HEK293 (cell line): ENCODE measurements at regions not wholly inside any gene's neighbourhood (a gene's known extent, or its start where the extent isn't known, plus 50 kb on each side); places are given as distances from the start of the nearest gene placed in this dataset.

Experiments
- BCL11A ChIP-seq: fragments of 450-650 bp; formaldehyde crosslinking; IDR thresholded peaks from 2 replicates; pipeline ENCODE4 v1.5.1; 2016; ENCODE audit warnings: low read depth, missing biosample characterization, missing genetic modification characterization
- CTCF ChIP-seq: fragments of 450-650 bp; formaldehyde crosslinking; IDR thresholded peaks from 2 replicates; pipeline ENCODE4 v1.5.1; 2016; ENCODE audit warnings: missing biosample characterization, missing genetic modification characterization
- MZF1 ChIP-seq: fragments of 450-650 bp; formaldehyde crosslinking; IDR thresholded peaks from 2 replicates; pipeline ENCODE4 v1.5.1; 2017; ENCODE audit warnings: missing biosample characterization, missing genetic modification characterization, borderline replicate concordance
- REST ChIP-seq: fragments of 450-650 bp; formaldehyde crosslinking; IDR thresholded peaks from 2 replicates; pipeline ENCODE4 v1.5.1; 2016; ENCODE audit warnings: missing biosample characterization, missing genetic modification characterization
- ZBTB6 ChIP-seq: fragments of 450-650 bp; formaldehyde crosslinking; IDR thresholded peaks from 2 replicates; pipeline ENCODE4 v1.5.1; 2017; ENCODE audit warnings: missing biosample characterization, missing genetic modification characterization
- ZBTB8A ChIP-seq: fragments of 450-650 bp; formaldehyde crosslinking; IDR thresholded peaks from 2 replicates; pipeline ENCODE4 v1.5.1; 2016; ENCODE audit warnings: missing biosample characterization, missing genetic modification characterization
- ZNF18 ChIP-seq: fragments of 450-650 bp; formaldehyde crosslinking; IDR thresholded peaks from 2 replicates; pipeline ENCODE4 v1.5.1; 2016; ENCODE audit warnings: missing biosample characterization, missing genetic modification characterization
- ZNF335 ChIP-seq: fragments of 450-650 bp; formaldehyde crosslinking; conservative IDR thresholded peaks from 2 replicates; pipeline ENCODE4 v1.5.1; 2016; ENCODE audit warnings: missing biosample characterization, missing genetic modification characterization
- ZNF426 ChIP-seq: fragments of 450-650 bp; formaldehyde crosslinking; IDR thresholded peaks from 2 replicates; pipeline ENCODE4 v1.5.1; 2017; ENCODE audit warnings: missing biosample characterization, missing genetic modification characterization, mild to moderate bottlenecking, inconsistent platforms, moderate library complexity
- ZNF513 ChIP-seq: fragments of 450-650 bp; IDR thresholded peaks from 2 replicates; pipeline ENCODE4 v1.5.1; 2018; ENCODE audit warnings: missing biosample characterization, missing genetic modification characterization
- ZNF600 ChIP-seq: fragments of 450-650 bp; formaldehyde crosslinking; IDR thresholded peaks from 2 replicates; pipeline ENCODE4 v1.5.1; 2016; ENCODE audit warnings: missing biosample characterization, missing genetic modification characterization
- ZSCAN23 ChIP-seq: fragments of 450-650 bp; formaldehyde crosslinking; IDR thresholded peaks from 2 replicates; pipeline ENCODE4 v1.5.1; 2016; ENCODE audit warnings: missing biosample characterization, missing genetic modification characterization

- TF ChIP-seq CTCF, result no peak
- no peak for TF ChIP-seq MZF1 (tag by site-specific recombination)
- no peak for TF ChIP-seq ZNF600 (tag by site-specific recombination)
- no peak for TF ChIP-seq ZNF335 (tag by site-specific recombination)
- peak; percentile 46 for TF ChIP-seq ZNF426
- no peak for TF ChIP-seq ZSCAN23 (tag by site-specific recombination)
- no peak for TF ChIP-seq ZNF513 (tag by site-specific recombination)
- no peak for TF ChIP-seq ZNF18
- no peak for TF ChIP-seq ZBTB6 (tag by site-specific recombination)
- TF ChIP-seq ZBTB8A (tag by site-specific recombination), result peak; percentile 42; the same call in 1 of the 2 replicates
- TF ChIP-seq BCL11A (tag by site-specific recombination), result no peak
- no peak for TF ChIP-seq REST (tag by site-specific recombination)
Observed at GRCh38 chr2:126810001-126810400, 88.7 kb upstream of the TEX51 start.
